Tibial artery (tissue), 4 donors: ENCODE measurements at regions not wholly inside any gene's neighbourhood (a gene's known extent, or its start where the extent isn't known, plus 50 kb on each side); places are given as distances from the start of the nearest gene placed in this dataset.

Source experiments
- DNase-seq, 2 donors: peaks; one replicate each; pipeline ENCODE4 v3.0.0-alpha.2; 2019
- H3K27ac ChIP-seq, 2 donors: fragments of 200-600 bp; sonication (generic) in 1 of 2; 1 replicate in 1 of 2; 2 replicates in 1 of 2; pipeline ENCODE4 v1.5.1; 2018 to 2019; ENCODE audit warnings: mild to moderate bottlenecking in 1 of 2
- H3K27me3 ChIP-seq, 2 donors: fragments of 200-600 bp; sonication (generic) in 1 of 2; one replicate each; pipeline versions ENCODE4 v1.5.1 to v1.6.0; 2016 to 2019
- H3K36me3 ChIP-seq, 3 donors: fragments of 200-600 bp; sonication (generic) in 2 of 3; one replicate each; pipeline ENCODE4 v1.5.1; 2016 to 2019; ENCODE audit warnings: mild to moderate bottlenecking in 2 of 3
- H3K4me1 ChIP-seq, 4 donors: fragments of 200-600 bp; sonication (generic) in 2 of 4; 1 replicate in 3 of 4; 2 replicates in 1 of 4; pipeline ENCODE4 v1.5.1; 2016 to 2019
- H3K4me3 ChIP-seq, 2 donors: fragments of 200-600 bp; sonication (generic) in 1 of 2; 1 replicate in 1 of 2; 2 replicates in 1 of 2; pipeline ENCODE4 v1.5.1; 2018 to 2019; ENCODE audit warnings: mild to moderate bottlenecking in 2 of 2
- H3K9me3 ChIP-seq, 3 donors: fragments of 200-600 bp; sonication (generic) in 1 of 3; one replicate each; pipeline ENCODE4 v1.5.1; 2016 to 2019
- intact Hi-C: fragments of 100-400 bp; cut with DNase I; formaldehyde crosslinking; loops from one replicate; pipeline ENCODE4 v1.15.0; 2023; ENCODE audit warnings: low total_unique reads
- TF ChIP-seq, protein P1 (sequence below), 2 experiments: fragments of 200-600 bp in 1 of 2; fragments of 450-650 bp in 1 of 2; IDR thresholded peaks; one replicate each; pipeline ENCODE4 v1.5.1; 2017 to 2019; ENCODE audit warnings: antibody characterized with exemption in 2 of 2, mild to moderate bottlenecking in 1 of 2, moderate library complexity in 1 of 2

- intact Hi-C loops, result no loop called here
Measured at GRCh38 chr2:56100791-56101312, 82.9 kb upstream of the CCDC85A start.

DNA sequence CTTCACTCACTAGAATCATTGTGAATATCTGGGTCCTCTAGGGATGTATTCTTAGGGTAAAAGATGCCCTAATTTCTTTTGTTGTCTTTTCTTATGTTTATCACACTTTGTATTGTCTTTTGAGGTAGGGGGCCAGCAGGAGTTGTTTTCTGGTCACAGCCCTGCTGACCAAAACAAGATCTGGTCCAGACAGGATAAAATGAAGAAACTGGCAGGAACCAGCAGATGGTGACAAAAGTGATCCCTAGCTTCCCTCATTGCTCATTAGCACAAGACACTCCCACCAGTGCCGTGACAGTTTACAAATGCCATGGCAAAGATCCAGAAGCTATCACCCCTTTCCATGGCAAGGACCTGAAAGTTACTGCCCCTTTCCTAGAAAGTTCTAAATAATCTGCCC, 81.7 kb upstream of the CCDC85A start:
- Histone ChIP-seq H3K27me3 (no peaks in the 10 kb centered on the region), H3K4me1 (peaks cover 0 to 5% (median 0%) of the 10 kb centered on the region in 4 donors), H3K4me3 (no peak overlapping the region), H3K9me3 (no peaks in the 10 kb centered on the region), H3K36me3 (no peaks in the 10 kb centered on the region), H3K27ac (no peak overlapping the region)
- intact Hi-C loops, result no loop called here
- DNase-seq, result no peak
- TF ChIP-seq, protein P1, sequence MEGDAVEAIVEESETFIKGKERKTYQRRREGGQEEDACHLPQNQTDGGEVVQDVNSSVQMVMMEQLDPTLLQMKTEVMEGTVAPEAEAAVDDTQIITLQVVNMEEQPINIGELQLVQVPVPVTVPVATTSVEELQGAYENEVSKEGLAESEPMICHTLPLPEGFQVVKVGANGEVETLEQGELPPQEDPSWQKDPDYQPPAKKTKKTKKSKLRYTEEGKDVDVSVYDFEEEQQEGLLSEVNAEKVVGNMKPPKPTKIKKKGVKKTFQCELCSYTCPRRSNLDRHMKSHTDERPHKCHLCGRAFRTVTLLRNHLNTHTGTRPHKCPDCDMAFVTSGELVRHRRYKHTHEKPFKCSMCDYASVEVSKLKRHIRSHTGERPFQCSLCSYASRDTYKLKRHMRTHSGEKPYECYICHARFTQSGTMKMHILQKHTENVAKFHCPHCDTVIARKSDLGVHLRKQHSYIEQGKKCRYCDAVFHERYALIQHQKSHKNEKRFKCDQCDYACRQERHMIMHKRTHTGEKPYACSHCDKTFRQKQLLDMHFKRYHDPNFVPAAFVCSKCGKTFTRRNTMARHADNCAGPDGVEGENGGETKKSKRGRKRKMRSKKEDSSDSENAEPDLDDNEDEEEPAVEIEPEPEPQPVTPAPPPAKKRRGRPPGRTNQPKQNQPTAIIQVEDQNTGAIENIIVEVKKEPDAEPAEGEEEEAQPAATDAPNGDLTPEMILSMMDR (IDR thresholded peaks at IDR 0.05), result no peak

More at GRCh38 chr2:56100791-56101312, 82.9 kb upstream of the CCDC85A start:
- Histone ChIP-seq H3K4me1 (peaks cover 0 to 5% (median 0%) of the 10 kb centered on the region in 4 donors), H3K36me3 (no peaks in the 10 kb centered on the region), H3K4me3 (no peak overlapping the region), H3K27ac (no peak overlapping the region), H3K27me3 (no peaks in the 10 kb centered on the region), H3K9me3 (no peaks in the 10 kb centered on the region)
- TF ChIP-seq, protein P1 (IDR thresholded peaks at IDR 0.05), result no peak
- no peak for DNase-seq

GRCh38 chr2:56102866-56103265, 80.9 kb upstream of the CCDC85A start:
- Histone ChIP-seq H3K36me3 (no peaks in the 10 kb centered on the region), H3K27ac (no peak overlapping the region), H3K9me3 (no peaks in the 10 kb centered on the region), H3K4me3 (no peak overlapping the region), H3K4me1 (peaks cover 0 to 5% (median 0%) of the 10 kb centered on the region in 4 donors), H3K27me3 (peaks cover 0 to 3% of the 10 kb centered on the region in 2 donors)
- intact Hi-C loops, result no loop called here
- TF ChIP-seq, protein P1 (IDR thresholded peaks at IDR 0.05), result no peak
- DNase-seq, result no peak

GRCh38 chr2:56104962-56105361, 78.8 kb upstream of the CCDC85A start:
- intact Hi-C loops, result no loop called here
- no peaks in the 10 kb centered on the region for H3K36me3 ChIP-seq
- TF ChIP-seq, protein P1 (IDR thresholded peaks at IDR 0.05), result no peak
- H3K27ac ChIP-seq, result no peak overlapping the region
- no peak overlapping the region for H3K4me3 ChIP-seq
- no peaks in the 10 kb centered on the region for H3K9me3 ChIP-seq
- peaks cover 0 to 2% (median 0%) of the 10 kb centered on the region in 4 donors for H3K4me1 ChIP-seq
- no peak for DNase-seq
- peaks cover 0 to 3% of the 10 kb centered on the region in 2 donors for H3K27me3 ChIP-seq

- Histone ChIP-seq H3K27me3 (peaks cover 0 to 3% of the 10 kb centered on the region in 2 donors), H3K4me1 (no peaks in the 10 kb centered on the region), H3K4me3 (no peak overlapping the region), H3K27ac (no peak overlapping the region), H3K9me3 (no peaks in the 10 kb centered on the region), H3K36me3 (no peaks in the 10 kb centered on the region)
- TF ChIP-seq, protein P1 (IDR thresholded peaks at IDR 0.05), result no peak
- no peak for DNase-seq
- intact Hi-C loops, result no loop called here
Measured at GRCh38 chr2:56107502-56108220, 76.1 kb upstream of the CCDC85A start.
